GM19023 (cell line): ENCODE measurements at regions not wholly inside any gene's neighbourhood (a gene's known extent, or its start where the extent isn't known, plus 50 kb on each side); places are given as distances from the start of the nearest gene placed in this dataset.
"Not testable (repeated sequence)": the region's sequence is repeated elsewhere in the genome, so short reads cannot be mapped to it uniquely, and the experiment has no call there.

Experiments
- ATAC-seq: cut with Tn5 transposase; IDR thresholded peaks from one replicate; pipeline ENCODE4 v1.9.1; 2021; ENCODE audit warnings: mild to moderate bottlenecking, moderate library complexity; ENCODE audit not compliant: unreplicated experiment

GRCh38 chr12:88860851-88861250, 280.6 kb upstream of the KITLG start:
- ATAC-seq: no peak

- ATAC-seq: no peak
Observed at GRCh38 chr12:88856201-88856600, 275.9 kb upstream of the KITLG start.

GRCh38 chr12:88855301-88855700, 275.0 kb upstream of the KITLG start:
- ATAC-seq: no peak

GRCh38 chr12:88854260-88854659, 274.0 kb upstream of the KITLG start:
- ATAC-seq: no peak

GRCh38 chr12:88847246-88847645, 267.0 kb upstream of the KITLG start:
- ATAC-seq: not testable (repeated sequence)

- ATAC-seq: no peak
Observed at GRCh38 chr12:88844426-88844825, 264.2 kb upstream of the KITLG start.

GRCh38 chr12:88842314-88842713, 262.0 kb upstream of the KITLG start:
- ATAC-seq: no peak

GRCh38 chr12:88839486-88839885, 259.2 kb upstream of the KITLG start:
- no peak for ATAC-seq

- ATAC-seq: no peak
Observed at GRCh38 chr12:88836156-88836555, 255.9 kb upstream of the KITLG start.

- ATAC-seq: no peak
Observed at GRCh38 chr12:88834226-88834625, 254.0 kb upstream of the KITLG start.

GRCh38 chr12:88833641-88834116, 253.4 kb upstream of the KITLG start:
- no peak for ATAC-seq

GRCh38 chr12:88828537-88828936, 248.3 kb upstream of the KITLG start:
- ATAC-seq: not testable (repeated sequence)

- ATAC-seq: no peak
Observed at GRCh38 chr12:88820012-88820411, 239.7 kb upstream of the KITLG start.

- no peak for ATAC-seq
Observed at GRCh38 chr12:88816201-88816600, 235.9 kb upstream of the KITLG start.

- ATAC-seq: no peak
Observed at GRCh38 chr12:88814779-88815178, 234.5 kb upstream of the KITLG start.

- no peak for ATAC-seq
Observed at GRCh38 chr12:88812610-88813009, 232.3 kb upstream of the KITLG start.

- ATAC-seq: no peak
Observed at GRCh38 chr12:88810806-88811205, 230.5 kb upstream of the KITLG start.

- ATAC-seq: not testable (repeated sequence)
Observed at GRCh38 chr12:88809841-88810240, 229.6 kb upstream of the KITLG start.

GRCh38 chr12:88805692-88806091, 225.4 kb upstream of the KITLG start:
- ATAC-seq: no peak

- ATAC-seq: no peak
Observed at GRCh38 chr12:88805286-88805685, 225.0 kb upstream of the KITLG start.

GRCh38 chr12:88802096-88802706, 221.9 kb upstream of the KITLG start:
- ATAC-seq: no peak

- no peak for ATAC-seq
Observed at GRCh38 chr12:88801227-88802095, 221.2 kb upstream of the KITLG start.
